ENCODE measurements at regions not wholly inside any gene's neighbourhood (a gene's known extent, or its start where the extent isn't known, plus 50 kb on each side); places are given as distances from the start of the nearest gene placed in this dataset.
A peak's percentile ranks its signal among the peaks of the same experiment; 100 is the strongest.

- WGBS, 3 donors: 74 to 76% (median 75%) methylated on average over 5 of the region's 5 CpGs
- ATAC-seq (no peak), DNase-seq (no peak)
- Histone ChIP-seq H3K36me3 (ENCODE audit: insufficient read depth in 1 of 2, low read depth in 1 of 2) (no peaks in the 10 kb centered on the region), H3K4me3 (no peak overlapping the region), H3K27me3 (ENCODE audit: insufficient read depth in 3 of 3, low read length in 2 of 3) (no peaks in the 10 kb centered on the region), H3K27ac (no peak overlapping the region), H3K4me1 (no peaks in the 10 kb centered on the region), H3K9me3 (no peaks in the 10 kb centered on the region)
- intact Hi-C loops (cut with DNase I): no loop called here
- no peak for TF ChIP-seq CTCF (IDR thresholded peaks at IDR 0.05)
These were observed 1092.0 kb upstream of the MAP3K7 start for GRCh38 chr6:91678679-91679446.

GRCh38 chr6:91672201-91672600, 1085.3 kb upstream of the MAP3K7 start:
- no peak for DNase-seq
- Histone ChIP-seq H3K4me3 (no peak overlapping the region), H3K36me3 (ENCODE audit: insufficient read depth in 1 of 2, low read depth in 1 of 2) (no peaks in the 10 kb centered on the region), H3K9me3 (no peaks in the 10 kb centered on the region), H3K27ac (no peak overlapping the region), H3K27me3 (ENCODE audit: insufficient read depth in 3 of 3, low read length in 2 of 3) (no peaks in the 10 kb centered on the region), H3K4me1 (no peaks in the 10 kb centered on the region)
- no peak for ATAC-seq
- no peak for TF ChIP-seq CTCF (IDR thresholded peaks at IDR 0.05)
- 26 to 48% (median 38%) methylated on average over 1 of the region's 1 CpG for WGBS, 3 donors
- intact Hi-C loops (cut with DNase I): no loop called here

- H3K36me3 ChIP-seq (ENCODE audit: insufficient read depth in 1 of 2, low read depth in 1 of 2): no peaks in the 10 kb centered on the region
- 23 to 33% (median 25%) methylated on average over 3 of the region's 3 CpGs for WGBS, 3 donors
- intact Hi-C loops (cut with DNase I): no loop called here
- no peaks in the 10 kb centered on the region for H3K9me3 ChIP-seq
- no peak overlapping the region for H3K27ac ChIP-seq
- ATAC-seq (no peak), DNase-seq (no peak)
- TF ChIP-seq CTCF (IDR thresholded peaks at IDR 0.05): no peak
- no peak overlapping the region for H3K4me3 ChIP-seq
- H3K27me3 ChIP-seq (ENCODE audit: insufficient read depth in 3 of 3, low read length in 2 of 3): no peaks in the 10 kb centered on the region
- H3K4me1 ChIP-seq: no peaks in the 10 kb centered on the region
These were observed 1083.0 kb upstream of the MAP3K7 start for GRCh38 chr6:91669871-91670268.

GRCh38 chr6:91669154-91669870, 1082.4 kb upstream of the MAP3K7 start:
- intact Hi-C loops (cut with DNase I): no loop called here
- H3K36me3 ChIP-seq (ENCODE audit: insufficient read depth in 1 of 2, low read depth in 1 of 2): no peaks in the 10 kb centered on the region
- H3K27ac ChIP-seq: no peak overlapping the region
- DNase-seq: no peak
- 14 to 24% (median 23%) methylated on average over 9 of the region's 9 CpGs for WGBS, 3 donors
- no peak for TF ChIP-seq CTCF (IDR thresholded peaks at IDR 0.05)
- H3K4me1 ChIP-seq: no peaks in the 10 kb centered on the region
- no peaks in the 10 kb centered on the region for H3K9me3 ChIP-seq
- H3K27me3 ChIP-seq (ENCODE audit: insufficient read depth in 3 of 3, low read length in 2 of 3): no peaks in the 10 kb centered on the region
- no peak overlapping the region for H3K4me3 ChIP-seq
- ATAC-seq: peak; percentile 42 to 73 (median 62)
